Activated T-cell treated with anti-CD3 and anti-CD28 coated beads for 48 hours (primary cell): ENCODE measurements at regions not wholly inside any gene's neighbourhood (a gene's known extent, or its start where the extent isn't known, plus 50 kb on each side); places are given as distances from the start of the nearest gene placed in this dataset.
"Not testable (repeated sequence)": the region's sequence is repeated elsewhere in the genome, so short reads cannot be mapped to it uniquely, and the experiment has no call there.

Experiments
- DNase-seq: peaks from one replicate; pipeline ENCODE4 v3.0.0-alpha.2; 2020; ENCODE audit warnings: low read depth

DNA sequence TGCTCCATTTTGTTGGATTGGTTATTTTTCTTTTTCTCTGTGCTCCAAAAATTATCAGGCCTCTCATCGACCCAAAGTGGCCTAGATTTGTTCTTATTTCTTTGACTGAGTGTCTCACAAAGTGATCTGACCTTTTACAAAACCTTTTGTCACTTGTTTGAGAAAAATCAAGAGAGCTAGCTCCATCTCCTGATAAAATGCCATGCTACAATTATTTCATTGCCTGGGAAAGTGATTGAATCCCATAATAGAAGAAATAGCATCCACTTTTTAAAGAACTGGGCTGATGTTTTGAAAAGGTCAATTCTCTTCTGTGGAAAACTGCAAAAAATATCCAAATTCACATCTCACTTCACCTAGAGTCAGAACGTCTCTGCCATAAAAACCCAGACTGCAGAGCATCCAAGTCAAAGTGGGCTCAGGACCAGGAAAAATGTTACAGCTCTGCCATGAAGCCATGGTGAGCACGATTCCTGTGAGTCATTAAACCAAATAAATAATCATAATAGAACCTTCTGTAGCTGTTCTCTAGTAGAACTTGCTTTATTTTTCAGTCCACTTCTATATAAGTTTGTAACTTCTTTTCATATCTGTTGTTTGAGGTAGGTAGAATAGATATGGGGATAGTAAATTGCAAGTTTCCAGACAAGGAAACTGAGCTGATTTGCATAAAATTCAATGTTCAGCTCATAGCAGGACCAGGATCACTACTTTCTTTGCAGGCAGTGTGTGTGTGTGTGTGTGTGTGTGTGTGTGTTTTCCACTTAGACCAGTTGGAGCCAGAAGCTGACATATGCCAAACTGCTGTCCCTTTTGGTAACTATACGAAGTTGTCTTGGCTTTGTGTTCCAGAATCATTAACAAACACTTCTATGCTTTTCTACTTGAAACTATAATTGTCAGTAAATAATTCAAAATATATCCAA, 632.5 kb upstream of the ANKRD30A start:
- no peak for DNase-seq

DNA sequence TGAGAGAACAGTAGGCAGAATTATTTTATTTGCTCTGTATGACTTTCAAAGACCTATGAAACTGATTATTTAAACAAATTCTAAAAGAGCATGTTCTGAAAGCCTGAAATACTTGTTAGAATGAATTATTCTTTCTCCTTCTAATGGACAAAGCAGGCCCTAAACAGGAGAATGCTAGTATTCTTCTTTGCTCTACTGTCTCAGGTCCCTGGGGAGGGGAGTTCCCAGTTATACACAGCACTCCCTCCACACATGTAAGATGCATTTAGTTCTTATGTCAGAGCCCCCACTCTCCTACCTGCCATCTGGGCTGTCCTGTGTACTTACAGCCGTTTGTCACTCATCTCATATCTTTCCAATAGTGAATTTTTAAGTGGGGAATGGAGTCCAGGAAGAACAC, 633.5 kb upstream of the ANKRD30A start:
- no peak for DNase-seq

DNA sequence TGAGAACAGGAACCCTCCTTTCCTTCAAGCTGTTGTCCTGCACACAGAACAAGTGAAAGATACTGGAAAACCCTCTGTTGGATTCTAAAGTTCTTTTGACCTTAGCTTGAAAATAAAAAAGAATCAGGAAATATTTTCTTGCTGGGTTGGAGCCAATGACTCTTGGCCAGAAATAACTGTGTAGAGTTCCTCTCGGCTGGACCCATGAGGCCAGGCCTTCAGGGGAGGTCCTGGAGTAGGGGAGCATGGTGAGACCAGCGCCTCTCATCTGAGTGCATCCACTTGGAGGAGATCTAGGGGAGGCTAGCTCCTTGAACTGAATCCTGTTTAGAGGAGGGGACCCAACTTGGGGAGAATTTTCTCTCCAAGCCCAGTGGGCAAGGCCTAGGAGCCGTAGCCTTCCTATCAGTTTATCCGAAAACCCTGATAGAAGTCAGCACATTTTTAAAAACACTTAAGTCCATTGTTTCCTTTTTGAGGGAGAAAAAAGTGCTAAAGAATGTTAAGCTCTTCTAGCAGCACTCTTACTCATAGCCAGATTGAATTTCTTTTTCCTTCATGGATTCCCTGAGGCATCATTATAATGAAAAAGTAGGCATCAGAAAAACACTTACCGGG, 635.7 kb upstream of the ANKRD30A start:
- no peak for DNase-seq

DNA sequence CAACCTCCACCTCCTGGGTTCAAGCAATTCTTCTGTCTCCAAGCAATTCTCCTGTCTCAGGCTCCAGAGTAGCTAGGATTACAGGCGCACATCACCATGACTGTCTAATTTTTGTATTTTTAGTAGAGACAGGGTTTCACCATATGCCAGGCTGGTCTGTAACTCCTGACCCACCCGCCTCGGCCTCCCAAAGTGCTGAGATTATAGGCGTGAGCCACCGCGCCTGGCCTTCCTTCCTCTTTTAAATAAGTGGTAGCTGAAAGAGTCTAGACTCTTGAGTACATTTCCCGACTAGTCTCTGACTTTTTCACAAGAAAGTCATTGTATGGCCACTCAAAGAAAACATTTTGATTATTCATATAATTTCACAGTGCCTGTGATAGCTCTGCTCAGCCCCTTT, 636.2 kb upstream of the ANKRD30A start:
- no peak for DNase-seq

GRCh38 chr10:36488579-36488978, 636.8 kb upstream of the ANKRD30A start:
- DNase-seq = no peak

DNA sequence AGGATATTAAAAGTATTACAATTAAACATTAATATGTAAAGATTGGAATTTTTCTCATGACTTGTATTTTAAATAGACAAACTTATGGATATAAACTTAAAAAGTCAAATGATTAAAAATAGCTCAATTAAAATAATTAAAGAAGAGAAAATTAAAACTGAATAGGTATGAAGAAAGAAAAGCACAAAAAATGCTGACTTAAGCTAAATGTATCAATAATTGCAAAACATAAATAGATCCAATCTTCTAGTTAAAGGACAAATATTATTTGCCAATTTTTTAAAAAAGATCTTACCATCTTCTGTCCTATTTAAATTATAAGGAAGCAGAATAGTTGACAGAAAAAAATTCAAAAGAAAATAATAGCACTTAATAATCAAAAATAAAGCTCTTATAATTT, 646.3 kb upstream of the ANKRD30A start:
- DNase-seq = no peak

GRCh38 chr10:36476399-36476798, 649.0 kb upstream of the ANKRD30A start:
- no peak for DNase-seq

GRCh38 chr10:36475746-36476145, 649.7 kb upstream of the ANKRD30A start:
- no peak for DNase-seq

DNA sequence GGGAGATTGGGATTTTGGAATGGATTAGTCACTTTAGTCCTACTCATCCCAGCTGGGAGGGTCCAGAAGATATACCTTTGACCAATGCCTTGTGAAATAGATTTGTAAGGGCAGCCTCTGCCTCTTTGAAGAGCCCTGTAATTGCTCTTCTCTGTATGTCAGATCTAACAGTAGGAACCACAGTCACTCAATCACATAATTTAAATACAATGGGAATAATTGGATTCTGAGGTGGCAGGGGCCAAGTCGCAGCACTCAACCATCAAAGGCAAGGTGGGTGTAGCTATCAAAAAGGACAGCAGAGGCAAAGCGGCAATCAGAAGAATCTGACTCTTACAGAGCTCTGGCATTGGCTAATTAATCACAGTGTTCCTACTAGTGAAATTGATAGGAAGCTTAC, 650.9 kb upstream of the ANKRD30A start:
- no peak for DNase-seq

GRCh38 chr10:36473122-36473521, 652.3 kb upstream of the ANKRD30A start:
- DNase-seq = no peak

GRCh38 chr10:36469585-36469984, 655.8 kb upstream of the ANKRD30A start:
- DNase-seq = no peak

- no peak for DNase-seq
These were observed 656.8 kb upstream of the ANKRD30A start for GRCh38 chr10:36468620-36469019.

DNA sequence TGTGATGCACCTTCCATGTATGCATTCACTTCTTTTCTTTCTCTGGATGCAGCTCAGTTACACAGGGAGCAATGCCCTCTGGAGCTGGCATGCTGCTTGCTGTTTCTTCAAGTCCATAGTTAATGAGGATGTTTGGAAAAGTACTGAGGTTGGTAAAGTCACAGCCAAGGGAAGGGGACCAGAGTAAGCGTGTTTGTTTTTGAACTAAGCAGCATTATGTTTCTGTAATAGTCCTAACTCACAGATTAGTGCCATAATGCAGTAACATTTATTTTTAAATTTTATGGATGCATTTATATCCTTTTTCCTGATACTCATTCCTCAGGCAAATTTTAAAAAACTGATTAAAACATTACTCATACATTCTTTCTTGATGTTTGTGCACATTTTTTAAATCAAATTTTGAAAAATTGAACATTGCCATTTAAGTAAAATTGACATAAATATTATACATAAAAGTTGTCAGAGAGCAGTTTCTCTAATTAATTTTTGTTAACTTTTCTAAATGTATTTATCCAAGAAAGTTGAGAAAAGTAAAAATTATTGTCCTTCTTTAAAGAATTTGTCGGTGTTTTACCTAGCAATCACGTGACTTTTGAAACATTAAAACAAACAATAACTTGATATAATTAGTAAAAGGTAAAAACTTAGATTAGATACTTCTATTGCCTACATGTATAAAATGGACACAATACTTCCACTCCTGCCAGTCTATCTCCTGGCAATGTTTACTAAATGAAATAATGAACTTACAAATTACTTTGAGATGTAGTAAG, 659.6 kb upstream of the ANKRD30A start:
- DNase-seq = no peak

GRCh38 chr10:36464291-36464690, 661.1 kb upstream of the ANKRD30A start:
- no peak for DNase-seq

- DNase-seq = no peak
These were observed 662.0 kb upstream of the ANKRD30A start for GRCh38 chr10:36463390-36463789.

- DNase-seq = no peak
These were observed 663.2 kb upstream of the ANKRD30A start for GRCh38 chr10:36462194-36462593.

GRCh38 chr10:36458437-36458836, 667.0 kb upstream of the ANKRD30A start:
- DNase-seq = not testable (repeated sequence)

GRCh38 chr10:36457751-36458150, 667.6 kb upstream of the ANKRD30A start:
- DNase-seq = no peak

- no peak for DNase-seq
These were observed 669.8 kb upstream of the ANKRD30A start for GRCh38 chr10:36455526-36456133.

- DNase-seq = no peak
These were observed 672.5 kb upstream of the ANKRD30A start for GRCh38 chr10:36452851-36453250.

- DNase-seq = no peak
These were observed 673.9 kb upstream of the ANKRD30A start for GRCh38 chr10:36451391-36451970.

- DNase-seq = no peak
These were observed 675.0 kb upstream of the ANKRD30A start for GRCh38 chr10:36450380-36450779.
